ENCODE measurements at regions not wholly inside any gene's neighbourhood (a gene's known extent, or its start where the extent isn't known, plus 50 kb on each side); places are given as distances from the start of the nearest gene placed in this dataset.

DNA sequence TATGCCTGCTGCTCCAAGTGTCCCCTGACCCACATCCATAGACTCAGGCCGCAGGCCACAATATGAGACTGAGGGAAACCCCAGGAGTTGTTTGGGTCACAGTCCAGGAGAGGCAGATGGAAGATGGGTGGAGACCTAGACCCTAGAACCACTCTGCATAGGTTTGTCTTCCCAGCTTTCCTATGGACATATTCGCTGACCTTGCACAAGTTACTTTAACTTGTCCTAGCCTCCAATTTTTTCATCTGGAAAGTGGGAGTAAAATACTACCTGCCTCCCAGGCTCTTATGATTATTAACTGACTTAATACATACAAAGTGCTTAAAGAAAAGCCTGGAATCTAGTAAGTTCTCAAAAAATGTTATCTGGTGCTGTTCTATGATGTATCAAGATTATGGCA is 157.1 kb upstream of the IFNG-AS1 start:
- TF ChIP-seq, protein P1, sequence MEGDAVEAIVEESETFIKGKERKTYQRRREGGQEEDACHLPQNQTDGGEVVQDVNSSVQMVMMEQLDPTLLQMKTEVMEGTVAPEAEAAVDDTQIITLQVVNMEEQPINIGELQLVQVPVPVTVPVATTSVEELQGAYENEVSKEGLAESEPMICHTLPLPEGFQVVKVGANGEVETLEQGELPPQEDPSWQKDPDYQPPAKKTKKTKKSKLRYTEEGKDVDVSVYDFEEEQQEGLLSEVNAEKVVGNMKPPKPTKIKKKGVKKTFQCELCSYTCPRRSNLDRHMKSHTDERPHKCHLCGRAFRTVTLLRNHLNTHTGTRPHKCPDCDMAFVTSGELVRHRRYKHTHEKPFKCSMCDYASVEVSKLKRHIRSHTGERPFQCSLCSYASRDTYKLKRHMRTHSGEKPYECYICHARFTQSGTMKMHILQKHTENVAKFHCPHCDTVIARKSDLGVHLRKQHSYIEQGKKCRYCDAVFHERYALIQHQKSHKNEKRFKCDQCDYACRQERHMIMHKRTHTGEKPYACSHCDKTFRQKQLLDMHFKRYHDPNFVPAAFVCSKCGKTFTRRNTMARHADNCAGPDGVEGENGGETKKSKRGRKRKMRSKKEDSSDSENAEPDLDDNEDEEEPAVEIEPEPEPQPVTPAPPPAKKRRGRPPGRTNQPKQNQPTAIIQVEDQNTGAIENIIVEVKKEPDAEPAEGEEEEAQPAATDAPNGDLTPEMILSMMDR (conservative IDR thresholded peaks at IDR 0.05; ENCODE audit: low read length), result no peak
- TF ChIP-seq EZH2phosphoT487 (IDR thresholded peaks at IDR 0.05; ENCODE audit: borderline replicate concordance, low read depth, low read length), result no peak
